SK-N-SH treated with all-trans-retinoic acid at 6 μM for 48 hours (cell line): ENCODE measurements at regions not wholly inside any gene's neighbourhood (a gene's known extent, or its start where the extent isn't known, plus 50 kb on each side); places are given as distances from the start of the nearest gene placed in this dataset.

ENCODE experiments used
- ATAC-seq: fragments of 200-7000 bp; cut with Tn5 transposase; 3 replicates; pipeline ENCODE4 v1.9.1; 2020; ENCODE audit warnings: mild to moderate bottlenecking, moderate library complexity
- ARNTL ChIP-seq: fragments of 450-650 bp; formaldehyde crosslinking; IDR thresholded peaks from 2 replicates; pipeline ENCODE4 v1.5.0; 2020; ENCODE audit warnings: low read depth, mild to moderate bottlenecking, moderate library complexity, borderline replicate concordance
- BACH2 ChIP-seq: fragments of 250-450 bp; sonication (Bioruptor Pico); IDR thresholded peaks from 2 replicates; pipeline ENCODE4 v1.9.0; 2021; ENCODE audit warnings: mild to moderate bottlenecking, borderline replicate concordance
- CSDC2 ChIP-seq: fragments of 250-450 bp; sonication (Bioruptor Pico); IDR thresholded peaks from 2 replicates; pipeline ENCODE4 v1.5.0; 2020; ENCODE audit warnings: mild to moderate bottlenecking, moderate library complexity
- CSRNP3 ChIP-seq: fragments of 250-450 bp; sonication (Bioruptor Pico); IDR thresholded peaks from 2 replicates; pipeline ENCODE4 v1.5.1; 2021; ENCODE audit warnings: mild to moderate bottlenecking, moderate library complexity
- ESRRG ChIP-seq: fragments of 250-450 bp; sonication (Bioruptor Pico); IDR thresholded peaks from 2 replicates; pipeline ENCODE4 v1.6.1; 2021; ENCODE audit warnings: mild to moderate bottlenecking
- GLIS3 ChIP-seq: fragments of 250-450 bp; sonication (Bioruptor Pico); IDR thresholded peaks from 2 replicates; pipeline ENCODE4 v1.5.0; 2020; ENCODE audit warnings: mild to moderate bottlenecking, moderate library complexity
- ISL1 ChIP-seq: fragments of 250-450 bp; sonication (Bioruptor Pico); IDR thresholded peaks from 2 replicates; pipeline ENCODE4 v2.1.2; 2022; ENCODE audit warnings: mild to moderate bottlenecking, moderate library complexity
- OSR1 ChIP-seq: fragments of 250-450 bp; sonication (Bioruptor Pico); IDR thresholded peaks from 2 replicates; pipeline ENCODE4 v1.8.0; 2022; ENCODE audit warnings: moderate library complexity, mild to moderate bottlenecking, inconsistent platforms
- PATZ1 ChIP-seq: fragments of 250-450 bp; sonication (Bioruptor Pico); IDR thresholded peaks from 2 replicates; pipeline ENCODE4 v1.8.0; 2020; ENCODE audit warnings: mild to moderate bottlenecking, moderate library complexity, borderline replicate concordance
- POU6F1 ChIP-seq: fragments of 250-450 bp; sonication (Bioruptor Pico); IDR thresholded peaks from 2 replicates; pipeline ENCODE4 v1.8.0; 2021; ENCODE audit warnings: low read depth, mild to moderate bottlenecking, moderate library complexity, borderline replicate concordance
- PPARA ChIP-seq: fragments of 250-450 bp; sonication (Bioruptor Pico); IDR thresholded peaks from 2 replicates; pipeline ENCODE4 v1.5.0; 2020; ENCODE audit warnings: mild to moderate bottlenecking, borderline replicate concordance
- RARB ChIP-seq: fragments of 250-450 bp; sonication (Bioruptor Pico); IDR thresholded peaks from 2 replicates; pipeline ENCODE4 v1.8.0; 2021; ENCODE audit warnings: mild to moderate bottlenecking, moderate library complexity
- SNAI2 ChIP-seq: fragments of 250-450 bp; sonication (Bioruptor Pico); IDR thresholded peaks from 2 replicates; pipeline ENCODE4 v1.5.0; 2020; ENCODE audit warnings: mild to moderate bottlenecking, moderate library complexity
- TOX ChIP-seq: fragments of 250-450 bp; sonication (Bioruptor Pico); IDR thresholded peaks from 2 replicates; pipeline ENCODE4 v1.8.0; 2021; ENCODE audit warnings: mild to moderate bottlenecking, moderate library complexity, borderline replicate concordance
- TSHZ2 ChIP-seq: fragments of 250-450 bp; sonication (Bioruptor Pico); IDR thresholded peaks from 2 replicates; pipeline ENCODE4 v1.5.0; 2020; ENCODE audit warnings: mild to moderate bottlenecking, moderate library complexity
- ZC3H10 ChIP-seq: fragments of 250-450 bp; sonication (Bioruptor Pico); IDR thresholded peaks from 2 replicates; pipeline ENCODE4 v1.5.1; 2021; ENCODE audit warnings: mild to moderate bottlenecking, moderate library complexity
- ZFP3 ChIP-seq: fragments of 250-450 bp; sonication (Bioruptor Pico); IDR thresholded peaks from 2 replicates; pipeline ENCODE4 v1.5.0; 2020; ENCODE audit warnings: mild to moderate bottlenecking, moderate library complexity
- ZFP30 ChIP-seq: fragments of 450-650 bp; formaldehyde crosslinking; IDR thresholded peaks from 2 replicates; pipeline ENCODE4 v1.5.0; 2022; ENCODE audit warnings: mild to moderate bottlenecking, moderate library complexity
- ZNF565 ChIP-seq: fragments of 450-650 bp; formaldehyde crosslinking; conservative IDR thresholded peaks from 2 replicates; pipeline ENCODE4 v1.5.0; 2020; ENCODE audit warnings: low read depth, mild to moderate bottlenecking, moderate library complexity
- ZNF70 ChIP-seq: fragments of 450-650 bp; formaldehyde crosslinking; IDR thresholded peaks from 2 replicates; pipeline ENCODE4 v1.5.0; 2020; ENCODE audit warnings: mild to moderate bottlenecking, moderate library complexity
- ZNF8 ChIP-seq: fragments of 450-650 bp; formaldehyde crosslinking; IDR thresholded peaks from 2 replicates; pipeline ENCODE4 v1.5.0; 2020; ENCODE audit warnings: mild to moderate bottlenecking, moderate library complexity

GRCh38 chr18:4813708-4814107 lies 358.6 kb upstream of the DLGAP1 start:
- TF ChIP-seq BACH2: no peak
- TF ChIP-seq RARB (CRISPR knock-in tag): no peak
- no peak for TF ChIP-seq ESRRG (CRISPR knock-in tag)
- TF ChIP-seq CSDC2 (CRISPR knock-in tag): no peak
- no peak for TF ChIP-seq CSRNP3 (CRISPR knock-in tag)
- no peak for TF ChIP-seq ZFP30 (CRISPR knock-in tag)
- TF ChIP-seq SNAI2 (CRISPR knock-in tag): no peak
- no peak for TF ChIP-seq TOX (CRISPR knock-in tag)
- no peak for TF ChIP-seq TSHZ2 (CRISPR knock-in tag)
- no peak for TF ChIP-seq OSR1 (CRISPR knock-in tag)
- TF ChIP-seq PATZ1: no peak
- no peak for TF ChIP-seq GLIS3 (CRISPR knock-in tag)
- no peak for TF ChIP-seq ZC3H10
- no peak for TF ChIP-seq ARNTL (CRISPR knock-in tag)
- no peak for TF ChIP-seq ZFP3 (CRISPR knock-in tag)
- ATAC-seq: no peak

- ATAC-seq: no peak
- no peak for TF ChIP-seq ZFP3 (CRISPR knock-in tag)
- TF ChIP-seq ARNTL (CRISPR knock-in tag): no peak
- no peak for TF ChIP-seq ZNF8 (CRISPR knock-in tag)
- no peak for TF ChIP-seq ZFP30 (CRISPR knock-in tag)
- TF ChIP-seq ISL1 (CRISPR knock-in tag): no peak
- no peak for TF ChIP-seq RARB (CRISPR knock-in tag)
These were observed 353.8 kb upstream of the DLGAP1 start for GRCh38 chr18:4808891-4809290.

GRCh38 chr18:4807604-4808293 lies 352.6 kb upstream of the DLGAP1 start:
- ATAC-seq: no peak
- TF ChIP-seq PPARA (CRISPR knock-in tag) (no peak), ZFP3 (CRISPR knock-in tag) (no peak), ZNF565 (no peak), CSDC2 (CRISPR knock-in tag) (no peak), ZNF70 (CRISPR knock-in tag) (no peak), OSR1 (CRISPR knock-in tag) (no peak), ZC3H10 (no peak), CSRNP3 (CRISPR knock-in tag) (no peak), POU6F1 (no peak)
